ENCODE measurements at regions not wholly inside any gene's neighbourhood (a gene's known extent, or its start where the extent isn't known, plus 50 kb on each side); places are given as distances from the start of the nearest gene placed in this dataset.

GRCh38 chr4:14452764-14453163 lies 549.5 kb upstream of the CPEB2 start:
- peaks cover 2% of the 10 kb centered on the region for H3K27me3 Mint-ChIP-seq (ENCODE audit: insufficient read depth, low read depth)
- TF ChIP-seq EZH2phosphoT487 (IDR thresholded peaks at IDR 0.05) (no peak), EZH2 (IDR thresholded peaks at IDR 0.05) (no peak)
- TF ChIP-seq, protein P1, sequence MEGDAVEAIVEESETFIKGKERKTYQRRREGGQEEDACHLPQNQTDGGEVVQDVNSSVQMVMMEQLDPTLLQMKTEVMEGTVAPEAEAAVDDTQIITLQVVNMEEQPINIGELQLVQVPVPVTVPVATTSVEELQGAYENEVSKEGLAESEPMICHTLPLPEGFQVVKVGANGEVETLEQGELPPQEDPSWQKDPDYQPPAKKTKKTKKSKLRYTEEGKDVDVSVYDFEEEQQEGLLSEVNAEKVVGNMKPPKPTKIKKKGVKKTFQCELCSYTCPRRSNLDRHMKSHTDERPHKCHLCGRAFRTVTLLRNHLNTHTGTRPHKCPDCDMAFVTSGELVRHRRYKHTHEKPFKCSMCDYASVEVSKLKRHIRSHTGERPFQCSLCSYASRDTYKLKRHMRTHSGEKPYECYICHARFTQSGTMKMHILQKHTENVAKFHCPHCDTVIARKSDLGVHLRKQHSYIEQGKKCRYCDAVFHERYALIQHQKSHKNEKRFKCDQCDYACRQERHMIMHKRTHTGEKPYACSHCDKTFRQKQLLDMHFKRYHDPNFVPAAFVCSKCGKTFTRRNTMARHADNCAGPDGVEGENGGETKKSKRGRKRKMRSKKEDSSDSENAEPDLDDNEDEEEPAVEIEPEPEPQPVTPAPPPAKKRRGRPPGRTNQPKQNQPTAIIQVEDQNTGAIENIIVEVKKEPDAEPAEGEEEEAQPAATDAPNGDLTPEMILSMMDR (IDR thresholded peaks at IDR 0.05): no peak
- no peaks in the 10 kb centered on the region for H3K9me3 Mint-ChIP-seq
- H3K4me1 ChIP-seq: no peaks in the 10 kb centered on the region
- DNase-seq (ENCODE audit: low spot score): no peak
- no peaks in the 10 kb centered on the region for H3K79me2 ChIP-seq (ENCODE audit: low read depth)
- no peaks in the 10 kb centered on the region for H3F3A ChIP-seq (ENCODE audit: low read depth)
- H3K27ac ChIP-seq: no peak overlapping the region
- H4K20me1 ChIP-seq (ENCODE audit: low read depth): no peaks in the 10 kb centered on the region
- no peak overlapping the region for H3K9ac ChIP-seq
- no peak overlapping the region for H3K27ac Mint-ChIP-seq
- H3K4me1 Mint-ChIP-seq: peaks cover 6% of the 10 kb centered on the region
- H3K36me3 ChIP-seq: no peaks in the 10 kb centered on the region
- no peaks in the 10 kb centered on the region for H3K36me3 Mint-ChIP-seq
- no peaks in the 10 kb centered on the region for H3K27me3 ChIP-seq
- no peaks in the 10 kb centered on the region for H3K9me3 ChIP-seq (ENCODE audit: low read depth)
- no peak overlapping the region for H3K4me2 ChIP-seq
- no peak overlapping the region for H3K4me3 ChIP-seq
- H2AFZ ChIP-seq (replicated peaks): no peak overlapping the region
- H3K4me3 Mint-ChIP-seq: no peak overlapping the region

DNA sequence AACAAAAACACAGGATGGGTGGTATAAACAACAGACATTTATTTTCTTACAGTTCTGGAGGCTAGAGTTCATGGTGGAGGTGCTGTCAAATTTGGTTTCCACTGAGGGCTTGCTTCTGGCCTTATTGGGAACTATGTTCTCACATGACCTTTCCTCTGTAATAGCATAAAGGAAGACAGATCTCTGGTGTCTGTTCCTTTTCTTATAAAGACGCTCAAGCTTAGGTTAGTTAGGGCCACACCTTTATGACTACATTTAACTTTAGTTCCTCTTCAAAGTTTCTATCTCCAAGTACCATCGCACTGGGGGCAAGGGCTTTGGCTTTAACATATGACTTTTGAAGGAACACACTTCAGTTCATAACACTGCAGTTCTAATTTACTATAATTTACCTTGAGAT lies 543.8 kb upstream of the CPEB2 start:
- no peaks in the 10 kb centered on the region for H3K9me3 Mint-ChIP-seq
- H3K4me1 Mint-ChIP-seq: no peaks in the 10 kb centered on the region
- H3K27ac Mint-ChIP-seq: no peak overlapping the region
- H3K27me3 Mint-ChIP-seq (ENCODE audit: insufficient read depth, low read depth): no peaks in the 10 kb centered on the region
- H3K4me3 Mint-ChIP-seq: no peak overlapping the region
- Histone ChIP-seq H3K9me3 (ENCODE audit: low read depth) (no peaks in the 10 kb centered on the region), H3K4me3 (no peak overlapping the region), H3F3A (ENCODE audit: low read depth) (no peaks in the 10 kb centered on the region), H3K9ac (no peak overlapping the region), H3K4me1 (no peaks in the 10 kb centered on the region), H3K27ac (no peak overlapping the region), H3K36me3 (no peaks in the 10 kb centered on the region), H3K4me2 (no peak overlapping the region), H3K79me2 (ENCODE audit: low read depth) (no peaks in the 10 kb centered on the region), H3K27me3 (no peaks in the 10 kb centered on the region), H2AFZ (replicated peaks) (no peak overlapping the region), H4K20me1 (ENCODE audit: low read depth) (no peaks in the 10 kb centered on the region)
- no peak for DNase-seq (ENCODE audit: low spot score)
- H3K36me3 Mint-ChIP-seq: no peaks in the 10 kb centered on the region
- TF ChIP-seq EZH2 (IDR thresholded peaks at IDR 0.05) (no peak), EZH2phosphoT487 (IDR thresholded peaks at IDR 0.05) (no peak)
- TF ChIP-seq, protein P1 (IDR thresholded peaks at IDR 0.05): no peak

GRCh38 chr4:14465057-14465456 lies 537.2 kb upstream of the CPEB2 start:
- H3K9ac ChIP-seq: no peak overlapping the region
- no peak for DNase-seq (ENCODE audit: low spot score)

More at GRCh38 chr4:14465057-14465456, 537.2 kb upstream of the CPEB2 start:
- H4K20me1 ChIP-seq (ENCODE audit: low read depth): no peaks in the 10 kb centered on the region
- no peaks in the 10 kb centered on the region for H3K4me1 ChIP-seq
- H3K27ac ChIP-seq: no peak overlapping the region
- H3K27me3 ChIP-seq: no peaks in the 10 kb centered on the region
- Mint-ChIP-seq H3K27ac (no peak overlapping the region), H3K36me3 (no peaks in the 10 kb centered on the region), H3K27me3 (ENCODE audit: insufficient read depth, low read depth) (no peaks in the 10 kb centered on the region), H3K9me3 (no peaks in the 10 kb centered on the region), H3K4me3 (no peak overlapping the region), H3K4me1 (no peaks in the 10 kb centered on the region)
- H3K4me2 ChIP-seq: no peak overlapping the region
- no peaks in the 10 kb centered on the region for H3F3A ChIP-seq (ENCODE audit: low read depth)
- no peaks in the 10 kb centered on the region for H3K9me3 ChIP-seq (ENCODE audit: low read depth)
- no peak overlapping the region for H3K4me3 ChIP-seq
- H3K79me2 ChIP-seq (ENCODE audit: low read depth): no peaks in the 10 kb centered on the region
- TF ChIP-seq EZH2phosphoT487 (IDR thresholded peaks at IDR 0.05) (no peak), EZH2 (IDR thresholded peaks at IDR 0.05) (no peak)
- TF ChIP-seq, protein P1 (IDR thresholded peaks at IDR 0.05): no peak
- H2AFZ ChIP-seq (replicated peaks): no peak overlapping the region
- no peaks in the 10 kb centered on the region for H3K36me3 ChIP-seq
